Osteoblast (primary cell): ENCODE measurements at regions not wholly inside any gene's neighbourhood (a gene's known extent, or its start where the extent isn't known, plus 50 kb on each side); places are given as distances from the start of the nearest gene placed in this dataset.

Source experiments
- DNase-seq: peaks from one replicate; pipeline ENCODE4 v3.0.0; 2011; ENCODE audit warnings: low spot score, mixed read lengths; ENCODE audit not compliant: insufficient read length; ENCODE audit errors: missing footprints
- H2AFZ ChIP-seq: 2 replicates; pipeline ENCODE4 v1.6.0; 2011; ENCODE audit warnings: mild to moderate bottlenecking, low read length
- H3K27ac ChIP-seq: 2 replicates; pipeline ENCODE4 v1.5.1; 2011; ENCODE audit warnings: mild to moderate bottlenecking, low read depth, low read length, moderate library complexity
- H3K27me3 ChIP-seq: 2 replicates; pipeline ENCODE4 v1.6.0; 2012; ENCODE audit warnings: mild to moderate bottlenecking, control low read depth, inconsistent platforms, low read length, moderate library complexity; ENCODE audit not compliant: insufficient read depth
- H3K36me3 ChIP-seq: 2 replicates; pipeline ENCODE4 v1.5.1; 2011; ENCODE audit warnings: mild to moderate bottlenecking, low read length, control low read depth, moderate library complexity; ENCODE audit not compliant: insufficient read depth
- H3K4me1 ChIP-seq: 2 replicates; pipeline ENCODE4 v1.5.1; 2011; ENCODE audit warnings: mild to moderate bottlenecking, low read length, control low read depth, moderate library complexity; ENCODE audit not compliant: insufficient read depth
- H3K4me2 ChIP-seq: 2 replicates; pipeline ENCODE4 v1.6.0; 2011; ENCODE audit warnings: mild to moderate bottlenecking, low read length; ENCODE audit not compliant: insufficient read depth
- H3K4me3 ChIP-seq: fragments of 200-600 bp; sonication (generic); 3 replicates; pipeline ENCODE4 v1.5.1; 2012; ENCODE audit warnings: mild to moderate bottlenecking, low read length, inconsistent platforms; ENCODE audit not compliant: insufficient read depth
- H3K79me2 ChIP-seq: 2 replicates; pipeline ENCODE4 v1.6.0; 2012; ENCODE audit warnings: mild to moderate bottlenecking, low read length, control low read depth, inconsistent platforms; ENCODE audit not compliant: insufficient read depth
- H3K9me3 ChIP-seq: 2 replicates; pipeline ENCODE4 v1.5.1; 2011; ENCODE audit warnings: low read depth, low read length, control low read depth
- H4K20me1 ChIP-seq: 2 replicates; pipeline ENCODE4 v1.6.0; 2012; ENCODE audit warnings: mild to moderate bottlenecking, low read length, control low read depth; ENCODE audit not compliant: insufficient read depth
- TF ChIP-seq, protein P1 (sequence below): IDR thresholded peaks from 2 replicates; pipeline ENCODE4 v1.5.1; 2011; ENCODE audit warnings: mild to moderate bottlenecking, low read depth, low read length, moderate library complexity; ENCODE audit errors: extremely low read depth

DNA sequence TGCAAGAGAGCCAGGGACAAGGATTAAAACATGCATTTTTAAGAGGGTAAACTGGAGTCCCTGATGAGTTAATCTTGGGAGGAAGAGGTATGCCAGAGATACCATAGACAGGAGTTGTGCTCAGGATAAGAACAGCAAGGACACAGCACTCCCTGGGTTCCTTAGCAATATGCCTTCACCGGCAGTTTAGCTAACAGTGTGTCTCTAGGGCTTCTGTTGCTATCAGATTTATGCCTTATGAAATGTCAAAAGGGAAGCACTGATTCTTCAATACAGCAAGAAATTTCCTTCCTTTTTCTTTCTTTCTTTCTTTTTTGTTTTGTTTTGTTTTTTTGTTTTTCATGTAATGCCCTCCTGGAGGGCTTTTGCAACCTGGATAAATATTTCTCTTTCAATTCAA, 71.3 kb upstream of the LARGE1 start:
- TF ChIP-seq, protein P1, sequence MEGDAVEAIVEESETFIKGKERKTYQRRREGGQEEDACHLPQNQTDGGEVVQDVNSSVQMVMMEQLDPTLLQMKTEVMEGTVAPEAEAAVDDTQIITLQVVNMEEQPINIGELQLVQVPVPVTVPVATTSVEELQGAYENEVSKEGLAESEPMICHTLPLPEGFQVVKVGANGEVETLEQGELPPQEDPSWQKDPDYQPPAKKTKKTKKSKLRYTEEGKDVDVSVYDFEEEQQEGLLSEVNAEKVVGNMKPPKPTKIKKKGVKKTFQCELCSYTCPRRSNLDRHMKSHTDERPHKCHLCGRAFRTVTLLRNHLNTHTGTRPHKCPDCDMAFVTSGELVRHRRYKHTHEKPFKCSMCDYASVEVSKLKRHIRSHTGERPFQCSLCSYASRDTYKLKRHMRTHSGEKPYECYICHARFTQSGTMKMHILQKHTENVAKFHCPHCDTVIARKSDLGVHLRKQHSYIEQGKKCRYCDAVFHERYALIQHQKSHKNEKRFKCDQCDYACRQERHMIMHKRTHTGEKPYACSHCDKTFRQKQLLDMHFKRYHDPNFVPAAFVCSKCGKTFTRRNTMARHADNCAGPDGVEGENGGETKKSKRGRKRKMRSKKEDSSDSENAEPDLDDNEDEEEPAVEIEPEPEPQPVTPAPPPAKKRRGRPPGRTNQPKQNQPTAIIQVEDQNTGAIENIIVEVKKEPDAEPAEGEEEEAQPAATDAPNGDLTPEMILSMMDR = no peak

DNA sequence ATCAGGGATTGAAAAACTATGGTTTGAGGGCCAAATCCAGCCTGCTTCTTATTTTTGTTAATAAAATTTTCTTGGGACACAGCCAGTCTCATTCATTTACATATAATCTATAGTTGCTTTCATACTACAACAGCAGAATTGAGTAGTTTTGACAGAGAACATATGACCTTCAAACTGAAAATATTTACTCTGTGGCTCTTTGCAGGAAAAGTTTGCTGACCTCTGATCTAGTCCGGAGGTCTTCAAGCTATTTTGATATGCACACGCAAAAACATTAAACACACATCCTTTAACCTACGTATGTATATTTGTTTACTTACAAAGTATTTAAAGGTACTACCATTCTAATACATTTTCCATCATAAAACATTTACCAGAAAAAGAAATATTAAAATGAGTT, 76.5 kb upstream of the LARGE1 start:
- Histone ChIP-seq H3K27ac (no peak overlapping the region), H2AFZ (no peak overlapping the region), H3K4me1 (no peaks in the 10 kb centered on the region), H4K20me1 (no peaks in the 10 kb centered on the region), H3K79me2 (no peaks in the 10 kb centered on the region), H3K4me3 (no peak overlapping the region), H3K27me3 (no peaks in the 10 kb centered on the region), H3K36me3 (no peaks in the 10 kb centered on the region), H3K9me3 (peaks cover 4% of the 10 kb centered on the region), H3K4me2 (no peak overlapping the region)
- TF ChIP-seq, protein P1 = no peak
- no peak for DNase-seq

More for the DNA sequence above, 71.3 kb upstream of the LARGE1 start:
- Histone ChIP-seq H3K4me2 (no peak overlapping the region), H3K79me2 (no peaks in the 10 kb centered on the region), H3K4me1 (no peaks in the 10 kb centered on the region), H3K36me3 (no peaks in the 10 kb centered on the region), H3K9me3 (peaks cover 4% of the 10 kb centered on the region), H3K4me3 (no peak overlapping the region), H3K27ac (no peak overlapping the region), H4K20me1 (no peaks in the 10 kb centered on the region), H2AFZ (no peak overlapping the region), H3K27me3 (no peaks in the 10 kb centered on the region)
- no peak for DNase-seq

DNA sequence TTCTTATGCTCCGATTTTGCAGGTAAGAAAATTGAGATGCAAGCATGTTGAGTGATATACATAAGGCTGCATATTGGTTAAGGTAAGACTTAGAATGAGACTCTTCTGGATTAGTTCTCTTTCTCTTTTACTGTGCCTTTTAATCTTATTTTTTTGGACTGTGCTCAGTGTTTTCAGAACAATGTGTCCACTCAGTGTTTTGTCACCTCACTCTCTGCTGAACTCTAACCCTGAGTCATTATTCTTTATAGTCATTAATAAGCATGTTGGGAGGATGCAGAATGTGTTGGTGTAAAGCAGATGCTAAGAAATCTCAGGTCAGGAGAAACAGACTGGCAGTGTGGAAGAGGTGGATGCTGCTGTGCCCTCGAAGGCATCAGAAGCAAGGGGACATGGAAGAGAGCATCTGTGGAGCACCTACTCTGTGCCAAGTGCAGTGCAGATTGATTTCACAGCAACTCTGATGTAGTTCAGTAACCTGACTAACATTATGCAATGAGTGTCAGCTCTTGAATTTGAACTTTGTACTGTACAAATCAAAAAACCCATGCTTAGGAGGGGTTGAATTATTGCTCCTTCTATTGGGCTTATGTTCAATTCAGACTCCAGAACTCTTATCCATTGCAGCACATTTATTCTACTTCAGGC, 80.7 kb upstream of the LARGE1 start:
- TF ChIP-seq, protein P1 = no peak
- Histone ChIP-seq H3K9me3 (no peaks in the 10 kb centered on the region), H3K36me3 (no peaks in the 10 kb centered on the region), H3K4me2 (no peak overlapping the region), H3K27ac (no peak overlapping the region), H3K4me1 (no peaks in the 10 kb centered on the region), H3K27me3 (no peaks in the 10 kb centered on the region), H3K79me2 (no peaks in the 10 kb centered on the region), H4K20me1 (no peaks in the 10 kb centered on the region), H3K4me3 (no peak overlapping the region), H2AFZ (no peak overlapping the region)
- no peak for DNase-seq

DNA sequence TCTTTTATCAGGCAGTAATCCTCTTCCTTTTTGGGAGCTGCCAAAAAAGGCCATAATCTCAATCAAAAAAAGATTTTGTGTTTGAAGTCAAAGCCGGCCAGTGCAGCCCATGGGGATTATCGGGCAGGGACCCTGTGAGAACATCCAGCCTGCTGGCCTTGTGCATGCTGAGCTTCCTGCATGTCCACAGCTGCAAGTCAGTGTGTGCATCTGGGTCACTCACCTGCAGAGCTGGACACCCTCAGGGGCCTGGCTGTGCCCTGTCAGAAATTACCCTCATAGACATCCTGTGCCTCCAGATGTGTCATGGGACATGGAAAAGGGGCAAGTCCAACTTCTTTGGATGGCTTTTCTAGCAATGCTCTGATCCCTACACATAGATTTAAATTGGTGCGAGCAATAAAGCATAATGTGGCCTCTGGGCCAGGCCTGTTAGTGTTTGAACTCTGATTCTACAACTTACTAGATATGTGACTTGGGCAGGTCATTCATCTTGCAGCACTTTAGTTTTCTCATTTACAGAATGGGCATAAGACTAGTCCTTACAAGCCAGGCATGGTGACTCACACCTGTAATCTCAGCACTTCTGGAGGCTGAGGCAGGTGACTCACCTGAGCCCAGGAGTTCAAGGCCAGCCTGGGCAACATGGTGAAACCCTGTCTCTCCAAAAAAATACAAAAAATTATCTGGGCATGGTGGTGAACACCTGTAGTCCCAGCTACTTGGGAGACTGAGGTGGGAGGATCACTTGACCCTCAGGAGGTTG, 81.6 kb upstream of the LARGE1 start:
- no peaks in the 10 kb centered on the region for H3K4me1 ChIP-seq
- no peak overlapping the region for H3K4me2 ChIP-seq
- H4K20me1 ChIP-seq = no peaks in the 10 kb centered on the region
- no peaks in the 10 kb centered on the region for H3K79me2 ChIP-seq
- no peak overlapping the region for H3K4me3 ChIP-seq
- H3K27me3 ChIP-seq = no peaks in the 10 kb centered on the region
- TF ChIP-seq, protein P1 = no peak
- no peak overlapping the region for H3K27ac ChIP-seq
- H3K9me3 ChIP-seq = no peaks in the 10 kb centered on the region
- no peaks in the 10 kb centered on the region for H3K36me3 ChIP-seq
- DNase-seq = no peak
- H2AFZ ChIP-seq = no peak overlapping the region
